ENCODE measurements at regions not wholly inside any gene's neighbourhood (a gene's known extent, or its start where the extent isn't known, plus 50 kb on each side); places are given as distances from the start of the nearest gene placed in this dataset.
"Not testable (repeated sequence)": the region's sequence is repeated elsewhere in the genome, so short reads cannot be mapped to it uniquely, and the experiment has no call there.

GRCh38 chr6:113208726-113209125 is 648.4 kb upstream of the MARCKS start:
- no peak for DNase-seq

- no peak for DNase-seq
Observed at GRCh38 chr6:113209315-113209714, 647.8 kb upstream of the MARCKS start.

- no peak for DNase-seq
Observed at GRCh38 chr6:113211170-113211569, 646.0 kb upstream of the MARCKS start.

- no peak for DNase-seq
Observed at GRCh38 chr6:113219783-113220182, 637.4 kb upstream of the MARCKS start.

GRCh38 chr6:113220832-113221231 is 636.3 kb upstream of the MARCKS start:
- no peak for DNase-seq

GRCh38 chr6:113221850-113222249 is 635.3 kb upstream of the MARCKS start:
- DNase-seq, result no peak

GRCh38 chr6:113246186-113246585 is 611.0 kb upstream of the MARCKS start:
- no peak for DNase-seq

GRCh38 chr6:113248532-113248931 is 608.6 kb upstream of the MARCKS start:
- no peak for DNase-seq

GRCh38 chr6:113254194-113254593 is 603.0 kb upstream of the MARCKS start:
- not testable (repeated sequence) for DNase-seq

GRCh38 chr6:113258771-113259170 is 598.4 kb upstream of the MARCKS start:
- no peak for DNase-seq

- DNase-seq, result no peak
Observed at GRCh38 chr6:113271437-113271836, 585.7 kb upstream of the MARCKS start.

- no peak for DNase-seq
Observed at GRCh38 chr6:113276601-113277000, 580.5 kb upstream of the MARCKS start.

GRCh38 chr6:113277111-113277510 is 580.0 kb upstream of the MARCKS start:
- no peak for DNase-seq

GRCh38 chr6:113281014-113281413 is 576.1 kb upstream of the MARCKS start:
- no peak for DNase-seq

GRCh38 chr6:113281431-113281830 is 575.7 kb upstream of the MARCKS start:
- no peak for DNase-seq

GRCh38 chr6:113287396-113287795 is 569.7 kb upstream of the MARCKS start:
- DNase-seq, result no peak

GRCh38 chr6:113288409-113288808 is 568.7 kb upstream of the MARCKS start:
- no peak for DNase-seq

GRCh38 chr6:113289166-113289565 is 568.0 kb upstream of the MARCKS start:
- DNase-seq, result no peak

- no peak for DNase-seq
Observed at GRCh38 chr6:113290684-113291083, 566.5 kb upstream of the MARCKS start.

- DNase-seq, result no peak
Observed at GRCh38 chr6:113291751-113292445, 565.2 kb upstream of the MARCKS start.

GRCh38 chr6:113292646-113293422 is 564.3 kb upstream of the MARCKS start:
- no peak for DNase-seq

GRCh38 chr6:113293423-113293740 is 563.8 kb upstream of the MARCKS start:
- DNase-seq, result no peak

- DNase-seq, result no peak
Observed at GRCh38 chr6:113299531-113299930, 557.6 kb upstream of the MARCKS start.

- no peak for DNase-seq
Observed at GRCh38 chr6:113301651-113302050, 555.5 kb upstream of the MARCKS start.
